Smooth muscle cell (in vitro differentiated cells): ENCODE measurements at regions not wholly inside any gene's neighbourhood (a gene's known extent, or its start where the extent isn't known, plus 50 kb on each side); places are given as distances from the start of the nearest gene placed in this dataset.

Experiments used
- DNase-seq: peaks from one replicate; lab custom pipeline; 2025; ENCODE audit not compliant: unreplicated experiment; lab: John Stamatoyannopoulos, UW
- H2AFZ ChIP-seq: fragments of 200-600 bp; sonication (generic); 2 replicates; pipeline ENCODE4 v1.6.0; 2016; ENCODE audit warnings: antibody characterized with exemption, low read depth, mild to moderate bottlenecking
- H3F3A ChIP-seq: fragments of 200-600 bp; sonication (generic); 2 replicates; pipeline ENCODE4 v1.6.0; 2017; ENCODE audit warnings: antibody characterized with exemption, low read depth
- H3K27ac ChIP-seq: fragments of 200-600 bp; sonication (generic); 2 replicates; pipeline ENCODE4 v1.5.1; 2016; ENCODE audit warnings: low read depth, mild to moderate bottlenecking
- H3K27me3 ChIP-seq: fragments of 200-600 bp; sonication (generic); 2 replicates; pipeline ENCODE4 v1.6.1; 2016; ENCODE audit warnings: low read depth, mild to moderate bottlenecking
- H3K36me3 ChIP-seq: fragments of 200-600 bp; sonication (generic); 2 replicates; pipeline ENCODE4 v1.5.1; 2016; ENCODE audit warnings: low read depth
- H3K4me1 ChIP-seq: fragments of 200-600 bp; sonication (generic); 2 replicates; pipeline ENCODE4 v1.5.1; 2016; ENCODE audit warnings: low read depth
- H3K4me2 ChIP-seq: fragments of 200-600 bp; sonication (generic); 2 replicates; pipeline ENCODE4 v1.6.0; 2016; ENCODE audit warnings: mild to moderate bottlenecking
- H3K4me3 ChIP-seq: fragments of 200-600 bp; sonication (generic); 2 replicates; pipeline ENCODE4 v1.5.1; 2016; ENCODE audit warnings: mild to moderate bottlenecking
- H3K79me2 ChIP-seq: fragments of 200-600 bp; sonication (generic); 2 replicates; pipeline ENCODE4 v1.6.0; 2016; ENCODE audit warnings: low read depth, mild to moderate bottlenecking
- H3K9ac ChIP-seq: fragments of 200-600 bp; sonication (generic); 2 replicates; pipeline ENCODE4 v1.6.0; 2016; ENCODE audit warnings: low read depth
- H3K9me3 ChIP-seq: fragments of 200-600 bp; sonication (generic); replicated peaks from 2 replicates; pipeline ENCODE4 v1.5.1; 2016; ENCODE audit warnings: low read depth
- H4K20me1 ChIP-seq: fragments of 200-600 bp; sonication (generic); 2 replicates; pipeline ENCODE4 v1.6.0; 2016; ENCODE audit warnings: low read depth
- whole genome bisulfite sequencing: methylation state at CpG from one replicate; pipeline ENCODE4 v1.1.7; 2016; ENCODE audit warnings: low lambda C conversion rate; 5-methylcytosine and 5-hydroxymethylcytosine counted together
- TF ChIP-seq, protein P1 (sequence below): fragments of 200-600 bp; sonication (generic); IDR thresholded peaks from 2 replicates; pipeline ENCODE4 v1.5.1; 2017; ENCODE audit warnings: borderline replicate concordance, mild to moderate bottlenecking, antibody characterized with exemption; ENCODE audit not compliant: insufficient read depth, poor library complexity, severe bottlenecking

DNA sequence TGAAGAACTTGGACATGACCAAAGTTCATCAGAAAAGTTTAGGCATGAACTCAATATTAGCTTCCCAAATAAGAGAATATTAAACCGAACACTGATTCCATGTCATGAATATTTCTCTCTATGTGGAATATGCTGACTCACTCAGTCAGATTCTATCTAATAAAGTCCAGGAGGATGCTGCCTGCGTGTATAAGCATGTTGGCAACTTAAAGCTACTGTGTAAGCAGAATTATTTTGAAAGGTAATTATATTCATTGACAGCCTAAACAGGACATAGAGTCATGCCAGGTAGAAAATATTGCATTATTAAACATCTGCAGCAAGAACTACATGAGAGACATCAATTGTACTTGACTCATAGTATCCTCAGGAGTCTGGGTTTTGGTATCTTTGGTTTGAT lies 367.9 kb upstream of the SPOCK3 start:
- Histone ChIP-seq H3K9ac (no peak overlapping the region), H3K79me2 (no peaks in the 10 kb centered on the region), H3F3A (no peaks in the 10 kb centered on the region), H3K4me2 (no peak overlapping the region), H3K36me3 (no peaks in the 10 kb centered on the region), H3K4me1 (no peaks in the 10 kb centered on the region), H3K27me3 (no peaks in the 10 kb centered on the region), H3K27ac (no peak overlapping the region), H3K9me3 (no peaks in the 10 kb centered on the region), H2AFZ (no peak overlapping the region), H4K20me1 (no peaks in the 10 kb centered on the region), H3K4me3 (no peak overlapping the region)
- 81% methylated on average over 2 of the region's 2 CpGs for WGBS
- no peak for DNase-seq
- TF ChIP-seq, protein P1, sequence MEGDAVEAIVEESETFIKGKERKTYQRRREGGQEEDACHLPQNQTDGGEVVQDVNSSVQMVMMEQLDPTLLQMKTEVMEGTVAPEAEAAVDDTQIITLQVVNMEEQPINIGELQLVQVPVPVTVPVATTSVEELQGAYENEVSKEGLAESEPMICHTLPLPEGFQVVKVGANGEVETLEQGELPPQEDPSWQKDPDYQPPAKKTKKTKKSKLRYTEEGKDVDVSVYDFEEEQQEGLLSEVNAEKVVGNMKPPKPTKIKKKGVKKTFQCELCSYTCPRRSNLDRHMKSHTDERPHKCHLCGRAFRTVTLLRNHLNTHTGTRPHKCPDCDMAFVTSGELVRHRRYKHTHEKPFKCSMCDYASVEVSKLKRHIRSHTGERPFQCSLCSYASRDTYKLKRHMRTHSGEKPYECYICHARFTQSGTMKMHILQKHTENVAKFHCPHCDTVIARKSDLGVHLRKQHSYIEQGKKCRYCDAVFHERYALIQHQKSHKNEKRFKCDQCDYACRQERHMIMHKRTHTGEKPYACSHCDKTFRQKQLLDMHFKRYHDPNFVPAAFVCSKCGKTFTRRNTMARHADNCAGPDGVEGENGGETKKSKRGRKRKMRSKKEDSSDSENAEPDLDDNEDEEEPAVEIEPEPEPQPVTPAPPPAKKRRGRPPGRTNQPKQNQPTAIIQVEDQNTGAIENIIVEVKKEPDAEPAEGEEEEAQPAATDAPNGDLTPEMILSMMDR = no peak

DNA sequence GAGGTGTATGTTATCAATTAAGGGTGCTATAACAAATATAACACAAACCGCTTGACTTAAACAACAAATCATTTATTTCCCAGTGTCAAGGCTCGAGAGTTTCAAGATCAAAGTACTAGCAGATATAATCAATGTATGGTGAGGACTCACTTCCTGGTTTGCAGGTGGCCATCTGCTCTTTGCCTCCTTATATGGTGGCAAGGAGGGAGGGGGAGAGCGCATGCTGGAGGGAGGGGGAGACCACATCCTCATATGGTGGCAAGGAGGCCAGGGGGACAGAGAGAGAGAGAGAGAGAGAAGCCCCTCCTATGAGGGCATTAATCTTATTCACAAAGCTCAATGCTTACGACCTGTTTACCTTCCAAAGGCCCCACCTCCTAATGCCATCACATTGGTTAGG lies 372.3 kb upstream of the SPOCK3 start:
- TF ChIP-seq, protein P1 = no peak
- Histone ChIP-seq H4K20me1 (no peaks in the 10 kb centered on the region), H3K9ac (no peak overlapping the region), H3K27ac (no peak overlapping the region), H3F3A (no peaks in the 10 kb centered on the region), H3K27me3 (no peaks in the 10 kb centered on the region), H3K4me2 (no peak overlapping the region), H3K4me3 (no peak overlapping the region), H3K79me2 (no peaks in the 10 kb centered on the region), H3K36me3 (no peaks in the 10 kb centered on the region), H3K4me1 (no peaks in the 10 kb centered on the region), H2AFZ (no peak overlapping the region), H3K9me3 (no peaks in the 10 kb centered on the region)
- WGBS = 83% methylated on average over 4 of the region's 4 CpGs
- no peak for DNase-seq

GRCh38 chr4:167613381-167613780 lies 379.1 kb upstream of the SPOCK3 start:
- DNase-seq = no peak
- WGBS = 81% methylated on average over 3 of the region's 3 CpGs

DNA sequence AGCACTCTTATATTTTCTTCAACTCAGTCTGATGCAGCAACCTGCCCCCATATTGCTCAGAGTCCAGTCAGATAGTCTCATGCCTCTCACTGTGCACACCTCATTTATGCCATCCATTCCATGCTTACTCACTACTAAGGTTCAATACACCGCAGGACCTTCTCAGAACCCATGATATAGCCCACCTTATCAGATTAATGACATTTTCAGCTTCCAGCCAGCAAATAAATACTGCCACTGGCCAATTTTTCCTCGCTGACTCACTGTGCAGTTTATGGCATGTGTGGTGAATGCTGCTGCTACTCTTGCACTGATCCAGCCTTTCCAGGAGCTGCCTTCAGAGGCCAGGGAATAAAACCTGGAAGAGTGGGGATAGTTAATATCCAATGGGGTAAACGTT lies 380.6 kb upstream of the SPOCK3 start:
- H3K9ac ChIP-seq = no peak overlapping the region
- 44% methylated on average over 3 of the region's 3 CpGs for WGBS
- H3K4me1 ChIP-seq = no peaks in the 10 kb centered on the region
- DNase-seq = no peak
- H3K4me2 ChIP-seq = no peak overlapping the region
- H4K20me1 ChIP-seq = no peaks in the 10 kb centered on the region
- H3K27me3 ChIP-seq = no peaks in the 10 kb centered on the region
- H3K9me3 ChIP-seq = no peaks in the 10 kb centered on the region
- no peak overlapping the region for H3K27ac ChIP-seq
- TF ChIP-seq, protein P1 = no peak
- H3F3A ChIP-seq = no peaks in the 10 kb centered on the region
- H2AFZ ChIP-seq = no peak overlapping the region
- H3K36me3 ChIP-seq = no peaks in the 10 kb centered on the region
- H3K4me3 ChIP-seq = no peak overlapping the region
- H3K79me2 ChIP-seq = no peaks in the 10 kb centered on the region

More at GRCh38 chr4:167613381-167613780, 379.1 kb upstream of the SPOCK3 start:
- Histone ChIP-seq H3K4me3 (no peak overlapping the region), H3K9ac (no peak overlapping the region), H3F3A (no peaks in the 10 kb centered on the region), H3K79me2 (no peaks in the 10 kb centered on the region), H4K20me1 (no peaks in the 10 kb centered on the region), H3K4me2 (no peak overlapping the region), H3K9me3 (no peaks in the 10 kb centered on the region), H3K27ac (no peak overlapping the region), H3K4me1 (no peaks in the 10 kb centered on the region), H3K27me3 (no peaks in the 10 kb centered on the region), H2AFZ (no peak overlapping the region), H3K36me3 (no peaks in the 10 kb centered on the region)
- TF ChIP-seq, protein P1 = no peak
